H9 (cell line): ENCODE measurements at regions not wholly inside any gene's neighbourhood (a gene's known extent, or its start where the extent isn't known, plus 50 kb on each side); places are given as distances from the start of the nearest gene placed in this dataset.

Experiments
- DNase-seq: peaks from one replicate; pipeline ENCODE4 v3.0.0-alpha.2; 2017
- H2AFZ ChIP-seq: one replicate; pipeline ENCODE4 v1.6.1; 2013; ENCODE audit warnings: mild to moderate bottlenecking, low read length, control low read depth, moderate library complexity
- H2AK5ac ChIP-seq: 2 replicates; pipeline ENCODE4 v1.6.1; 2013; ENCODE audit warnings: low read length, control low read depth, mixed read lengths; ENCODE audit not compliant: insufficient read length
- H2BK120ac ChIP-seq: one replicate; pipeline ENCODE4 v1.6.1; 2013; ENCODE audit warnings: low read depth, mild to moderate bottlenecking, low read length, control low read depth, inconsistent platforms; ENCODE audit not compliant: poor library complexity, severe bottlenecking
- H2BK12ac ChIP-seq: 2 replicates; pipeline ENCODE4 v1.6.1; 2013; ENCODE audit warnings: low read length, control low read depth, mixed read lengths, low read depth; ENCODE audit not compliant: insufficient read length
- H2BK15ac ChIP-seq: 2 replicates; pipeline ENCODE4 v1.6.1; 2013; ENCODE audit warnings: low read depth, low read length, control low read depth
- H2BK20ac ChIP-seq: one replicate; pipeline ENCODE4 v1.6.1; 2013; ENCODE audit warnings: low read depth, mild to moderate bottlenecking, low read length, control low read depth, inconsistent platforms; ENCODE audit not compliant: poor library complexity, severe bottlenecking
- H2BK5ac ChIP-seq: 2 replicates; pipeline ENCODE4 v1.6.1; 2013; ENCODE audit warnings: low read length, control low read depth, mixed read lengths; ENCODE audit not compliant: insufficient read length
- H3K14ac ChIP-seq: 2 replicates; pipeline ENCODE4 v1.6.1; 2013; ENCODE audit warnings: low read length, control low read depth; ENCODE audit not compliant: insufficient read depth
- H3K18ac ChIP-seq: 2 replicates; pipeline ENCODE4 v1.6.1; 2013; ENCODE audit warnings: low read depth, mild to moderate bottlenecking, mixed read lengths, low read length, control low read depth; ENCODE audit not compliant: insufficient read length
- H3K23ac ChIP-seq: 2 replicates; pipeline ENCODE4 v1.6.1; 2013; ENCODE audit warnings: low read length, control low read depth, mixed read lengths, low read depth; ENCODE audit not compliant: insufficient read length
- H3K23me2 ChIP-seq: 2 replicates; pipeline ENCODE4 v1.6.1; 2013; ENCODE audit warnings: low read depth, mild to moderate bottlenecking, mixed read lengths, low read length, control low read depth; ENCODE audit not compliant: insufficient read length, poor library complexity, severe bottlenecking
- H3K27ac ChIP-seq: 2 replicates; pipeline ENCODE4 v1.5.1; 2013; ENCODE audit warnings: low read length, control low read depth, mixed read lengths, low read depth; ENCODE audit not compliant: insufficient read length
- H3K27me3 ChIP-seq: 2 replicates; pipeline ENCODE4 v1.6.1; 2013; ENCODE audit warnings: low read length, control low read depth, inconsistent platforms; ENCODE audit not compliant: insufficient read depth
- H3K4ac ChIP-seq: 2 replicates; pipeline ENCODE4 v1.6.1; 2013; ENCODE audit warnings: low read depth, mild to moderate bottlenecking, control low read depth, inconsistent platforms, low read length, moderate library complexity
- H3K4me1 ChIP-seq: 2 replicates; pipeline ENCODE4 v1.6.1; 2013; ENCODE audit warnings: low read length, control low read depth, inconsistent platforms; ENCODE audit not compliant: insufficient read depth
- H3K4me2 ChIP-seq: 2 replicates; pipeline ENCODE4 v1.6.1; 2013; ENCODE audit warnings: low read length, control low read depth, mixed read lengths; ENCODE audit not compliant: insufficient read length, insufficient read depth
- H3K56ac ChIP-seq: 2 replicates; pipeline ENCODE4 v1.6.1; 2013; ENCODE audit warnings: low read depth, mild to moderate bottlenecking, mixed read lengths, low read length, control low read depth; ENCODE audit not compliant: insufficient read length
- H3K79me1 ChIP-seq: 2 replicates; pipeline ENCODE4 v1.6.1; 2013; ENCODE audit warnings: low read depth, mild to moderate bottlenecking, moderate library complexity, low read length, control low read depth, inconsistent platforms; ENCODE audit not compliant: insufficient read depth, poor library complexity, severe bottlenecking
- H3K79me2 ChIP-seq: 2 replicates; pipeline ENCODE4 v1.6.1; 2013; ENCODE audit warnings: low read length, control low read depth, inconsistent platforms; ENCODE audit not compliant: insufficient read depth
- H3K9ac ChIP-seq: 2 replicates; pipeline ENCODE4 v1.6.1; 2013; ENCODE audit warnings: low read length, control low read depth, mixed read lengths; ENCODE audit not compliant: insufficient read length; ENCODE audit errors: extremely low read depth
- H3K9me3 ChIP-seq: one replicate; pipeline ENCODE4 v1.6.1; 2013; ENCODE audit warnings: low read depth, low read length, inconsistent platforms; ENCODE audit not compliant: control insufficient read depth
- H3T11ph ChIP-seq: one replicate; pipeline ENCODE4 v1.6.1; 2013; ENCODE audit warnings: mild to moderate bottlenecking, low read length, control low read depth, inconsistent platforms
- H4K20me1 ChIP-seq: one replicate; pipeline ENCODE4 v1.6.1; 2013; ENCODE audit not compliant: control insufficient read depth, insufficient read length, insufficient read depth
- H4K5ac ChIP-seq: 2 replicates; pipeline ENCODE4 v1.6.1; 2013; ENCODE audit warnings: low read depth, mild to moderate bottlenecking, mixed read lengths, low read length, control low read depth; ENCODE audit not compliant: insufficient read length
- H4K8ac ChIP-seq: replicated peaks from 2 replicates; pipeline ENCODE4 v1.6.1; 2013; ENCODE audit warnings: low read length, control low read depth, mixed read lengths, low read depth; ENCODE audit not compliant: insufficient read length
- H4K91ac ChIP-seq: 2 replicates; pipeline ENCODE4 v1.6.1; 2013; ENCODE audit warnings: low read depth, mild to moderate bottlenecking, moderate library complexity, mixed read lengths, low read length, control low read depth; ENCODE audit not compliant: insufficient read length
- H3K27ac Mint-ChIP-seq, 3 experiments: 2 replicates in 2 of 3; 3 replicates in 1 of 3; pipeline ENCODE4 v1.8.0; 2020 to 2021; ENCODE audit warnings: mixed read lengths in 3 of 3, mild to moderate bottlenecking in 1 of 3, moderate library complexity in 1 of 3
- H3K27me3 Mint-ChIP-seq: 2 replicates; pipeline ENCODE4 v1.8.0; 2021; ENCODE audit warnings: low read depth, mild to moderate bottlenecking, moderate library complexity, mixed read lengths
- H3K36me3 Mint-ChIP-seq, 3 experiments: 2 replicates in 2 of 3; 3 replicates in 1 of 3; pipeline ENCODE4 v1.8.0; 2020 to 2021; ENCODE audit warnings: low read depth in 3 of 3, mixed read lengths in 3 of 3; ENCODE audit not compliant: insufficient read depth in 1 of 3
- H3K4me1 Mint-ChIP-seq, 2 experiments: 2 replicates each; pipeline ENCODE4 v1.8.0; 2020; ENCODE audit warnings: mixed read lengths in 2 of 2
- H3K4me3 Mint-ChIP-seq, 2 experiments: 2 replicates in 1 of 2; 3 replicates in 1 of 2; pipeline ENCODE4 v1.8.0; 2020 to 2021; ENCODE audit warnings: mild to moderate bottlenecking in 2 of 2, mixed read lengths in 2 of 2, moderate library complexity in 1 of 2
- H3K9me3 Mint-ChIP-seq, 2 experiments: 2 replicates in 1 of 2; 3 replicates in 1 of 2; pipeline ENCODE4 v1.8.0; 2020; ENCODE audit warnings: mild to moderate bottlenecking in 2 of 2, mixed read lengths in 2 of 2, moderate library complexity in 1 of 2
- CTCF ChIP-seq: fragments of 200-600 bp; sonication (generic); conservative IDR thresholded peaks from 3 replicates; pipeline ENCODE4 v1.8.0; 2021; ENCODE audit warnings: antibody characterized with exemption, mild to moderate bottlenecking
- WGBS: extraction: QIAGEN DNeasy Blood & Tissue Kit; methylation state at CpG from one replicate; pipeline ENCODE4 v1.1.7; 2013; ENCODE audit warnings: missing lambda C conversion rate, low lambda C conversion rate, mixed read lengths; ENCODE audit not compliant: insufficient read length; ENCODE audit errors: extremely low coverage; 5-methylcytosine and 5-hydroxymethylcytosine counted together

GRCh38 chr15:31469786-31470525 is 143.3 kb downstream of the KLF13 start:
- peak; percentile 9 for DNase-seq
- H4K91ac ChIP-seq: no peak overlapping the region

More at GRCh38 chr15:31469786-31470525, 143.3 kb downstream of the KLF13 start:
- no peak for TF ChIP-seq CTCF
- H4K8ac ChIP-seq: no peak overlapping the region
- H3K14ac ChIP-seq: no peak overlapping the region
- H2BK120ac ChIP-seq: no peak overlapping the region
- H3K4ac ChIP-seq: no peak overlapping the region
- Mint-ChIP-seq H3K9me3 (no peaks in the 10 kb centered on the region), H3K27me3 (peaks cover 5% of the 10 kb centered on the region), H3K27ac (no peak overlapping the region), H3K4me3 (no peak overlapping the region), H3K36me3 (no peaks in the 10 kb centered on the region), H3K4me1 (peaks cover 8 to 10% of the 10 kb centered on the region in 2 experiments)
- no peak overlapping the region for H4K5ac ChIP-seq
- H3K79me2 ChIP-seq: no peaks in the 10 kb centered on the region
- WGBS: no CpG with 5 or more reads among the region's 6 CpGs
- no peak overlapping the region for H3K56ac ChIP-seq
- H3K79me1 ChIP-seq: no peaks in the 10 kb centered on the region
- no peak overlapping the region for H3K18ac ChIP-seq
- H3K9me3 ChIP-seq: no peaks in the 10 kb centered on the region
- no peak overlapping the region for H2AFZ ChIP-seq
- H3K23me2 ChIP-seq: no peaks in the 10 kb centered on the region
- H4K20me1 ChIP-seq: no peaks in the 10 kb centered on the region
- H2BK12ac ChIP-seq: no peak overlapping the region
- no peak overlapping the region for H2BK15ac ChIP-seq
- H2BK20ac ChIP-seq: no peak overlapping the region
- no peak overlapping the region for H3T11ph ChIP-seq
- H3K4me2 ChIP-seq: no peak overlapping the region
- H2AK5ac ChIP-seq: no peak overlapping the region
- no peaks in the 10 kb centered on the region for H3K4me1 ChIP-seq
- no peak overlapping the region for H2BK5ac ChIP-seq
- H3K23ac ChIP-seq: no peak overlapping the region
- no peak overlapping the region for H3K27ac ChIP-seq
- H3K27me3 ChIP-seq: no peaks in the 10 kb centered on the region
- H3K9ac ChIP-seq: no peak overlapping the region
